HCT116 (cell line): ENCODE measurements at regions not wholly inside any gene's neighbourhood (a gene's known extent, or its start where the extent isn't known, plus 50 kb on each side); places are given as distances from the start of the nearest gene placed in this dataset.

Experiments used
- ATAC-seq: fragments of 200-7000 bp; cut with Tn5 transposase; 2 replicates; pipeline ENCODE4 v1.9.1; 2020; ENCODE audit warnings: mild to moderate bottlenecking, moderate library complexity
- BruUV-seq: library from RNA; stranded (reverse); fragments of 400-500 nt; replicated peaks from 2 replicates; lab custom pipeline; 2021; lab: Mats Ljungman, UMichigan
- CTCF ChIA-PET: fragments of 300-600 bp; sonication (Branson Sonifier 250); formaldehyde crosslinking; loops from one replicate; lab custom pipeline; 2021; ENCODE audit warnings: antibody characterized with exemption; lab: Charles Lee
- POLR2A ChIA-PET: fragments of 300-600, 350-600 bp; sonication (Branson Sonifier 250); formaldehyde crosslinking; loops from one replicate; lab custom pipeline; 2021; ENCODE audit warnings: antibody characterized with exemption; lab: Charles Lee
- RAD21 ChIA-PET, 2 experiments: fragments of 300-600 bp; sonication (Branson Sonifier 250); formaldehyde crosslinking; loops; one replicate each; lab custom pipeline; 2023; ENCODE audit warnings: low total read pairs in 2 of 2; ENCODE audit not compliant: uncharacterized antibody in 2 of 2, unreplicated experiment in 2 of 2, low non-redundant PET in 1 of 2; lab: Charles Lee
- DNase-seq: peaks from one replicate; pipeline ENCODE4 v3.0.0-alpha.2; 2010; ENCODE audit warnings: low read depth, low spot score
- H2AFZ ChIP-seq: fragments of 200-600 bp; shearing (Covaris generic), sonication (generic); 2 replicates; pipeline ENCODE4 v1.6.1; 2017; ENCODE audit warnings: low read depth, mixed run types, mixed read lengths, antibody characterized with exemption, low read length; ENCODE audit not compliant: poor library complexity, severe bottlenecking
- H3K27ac ChIP-seq: 2 replicates; pipeline ENCODE4 v1.5.1; 2012; ENCODE audit warnings: low read depth, low read length
- H3K27me3 ChIP-seq: fragments of 200-600 bp; sonication (generic); 2 replicates; pipeline ENCODE4 v1.6.1; 2016; ENCODE audit warnings: mixed run types, low read length, mixed read lengths; ENCODE audit not compliant: insufficient read depth
- H3K36me3 ChIP-seq, 2 experiments: fragments of 200-500 bp in 1 of 2; fragments of 200-600 bp in 1 of 2; sonication (Bioruptor generic) in 1 of 2; sonication (generic) in 1 of 2; 2 replicates each; pipeline versions ENCODE4 v1.5.1 to v1.6.1; 2014 to 2016; ENCODE audit warnings: low read length in 2 of 2, inconsistent platforms in 1 of 2, mixed read lengths in 1 of 2, mixed run types in 1 of 2; ENCODE audit not compliant: insufficient read depth in 2 of 2, control insufficient read depth in 1 of 2
- H3K4me1 ChIP-seq, 2 experiments: fragments of 200-600 bp in 1 of 2; sonication (generic) in 1 of 2; 2 replicates each; pipeline versions ENCODE4 v1.5.1 to v1.6.1; 2012 to 2017; ENCODE audit warnings: low read length in 2 of 2, inconsistent platforms in 1 of 2, mild to moderate bottlenecking in 1 of 2, mixed read lengths in 1 of 2, mixed run types in 1 of 2, moderate library complexity in 1 of 2; ENCODE audit not compliant: insufficient read depth in 2 of 2, control insufficient read depth in 1 of 2
- H3K4me2 ChIP-seq: fragments of 200-600 bp; sonication (generic); 2 replicates; pipeline ENCODE4 v1.6.1; 2017; ENCODE audit warnings: mixed run types, low read length, mixed read lengths
- H3K4me3 ChIP-seq, 2 experiments: fragments of 200-600 bp in 1 of 2; sonication (generic) in 1 of 2; replicated peaks in 1 of 2; 2 replicates each; pipeline ENCODE4 v1.5.1; 2011 to 2016; ENCODE audit warnings: low read length in 2 of 2, control low read depth in 1 of 2, low read depth in 1 of 2, mild to moderate bottlenecking in 1 of 2, mixed read lengths in 1 of 2, mixed run types in 1 of 2
- H3K79me2 ChIP-seq: fragments of 200-600 bp; sonication (generic); 2 replicates; pipeline ENCODE4 v1.6.1; 2017; ENCODE audit warnings: mild to moderate bottlenecking, mixed run types, low read length, moderate library complexity, mixed read lengths; ENCODE audit not compliant: insufficient read depth
- H3K9ac ChIP-seq: fragments of 200-600 bp; sonication (generic); 2 replicates; pipeline ENCODE4 v1.6.1; 2016; ENCODE audit warnings: low read length, mixed read lengths
- H3K9me2 ChIP-seq: fragments of 200-600 bp; sonication (generic), shearing (Covaris generic); 2 replicates; pipeline ENCODE4 v1.6.1; 2017; ENCODE audit warnings: mixed run types, mild to moderate bottlenecking, moderate library complexity; ENCODE audit not compliant: insufficient read depth
- H3K9me3 ChIP-seq, 2 experiments: fragments of 200-500 bp in 1 of 2; fragments of 200-600 bp in 1 of 2; sonication (Bioruptor generic) in 1 of 2; sonication (generic) in 1 of 2; 2 replicates each; pipeline ENCODE4 v1.6.1; 2014 to 2017; ENCODE audit warnings: low read length in 2 of 2, mixed read lengths in 2 of 2, inconsistent platforms in 1 of 2, low read depth in 1 of 2, mild to moderate bottlenecking in 1 of 2, mixed run types in 1 of 2, moderate library complexity in 1 of 2; ENCODE audit not compliant: control insufficient read depth in 1 of 2, insufficient read depth in 1 of 2
- H4K20me1 ChIP-seq: fragments of 200-600 bp; sonication (generic), shearing (Covaris generic); 2 replicates; pipeline ENCODE4 v1.6.1; 2017; ENCODE audit warnings: mixed run types, mild to moderate bottlenecking, moderate library complexity; ENCODE audit not compliant: insufficient read depth
- EGR1 ChIP-seq: IDR thresholded peaks from 2 replicates; pipeline ENCODE4 v1.6.1; 2012; ENCODE audit warnings: low read depth
- ELF1 ChIP-seq: IDR thresholded peaks from 2 replicates; pipeline ENCODE4 v1.6.1; 2012; ENCODE audit warnings: low read depth, borderline replicate concordance
- EZH2phosphoT487 ChIP-seq: fragments of 200-600 bp; IDR thresholded peaks from 2 replicates; pipeline ENCODE4 v1.6.1; 2018; ENCODE audit warnings: antibody characterized with exemption, borderline replicate concordance
- FOSL1 ChIP-seq: IDR thresholded peaks from 2 replicates; pipeline ENCODE4 v1.6.1; 2012; ENCODE audit warnings: low read depth
- SIN3A ChIP-seq: IDR thresholded peaks from 2 replicates; pipeline ENCODE4 v1.6.1; 2012; ENCODE audit warnings: low read depth
- ZFX ChIP-seq: fragments of 450-650 bp; IDR thresholded peaks from 2 replicates; pipeline ENCODE4 v1.6.1; 2017
- intact Hi-C: fragments of 100-400 bp; cut with micrococcal nuclease; formaldehyde crosslinking; loops from 2 replicates; pipeline ENCODE4 v1.10.0; 2022
- TF ChIP-seq, protein P1 (sequence below): IDR thresholded peaks from 2 replicates; pipeline ENCODE4 v1.6.1; 2011; ENCODE audit warnings: mild to moderate bottlenecking, low read length, moderate library complexity; ENCODE audit not compliant: insufficient replicate concordance; ENCODE audit errors: extremely low read depth

DNA sequence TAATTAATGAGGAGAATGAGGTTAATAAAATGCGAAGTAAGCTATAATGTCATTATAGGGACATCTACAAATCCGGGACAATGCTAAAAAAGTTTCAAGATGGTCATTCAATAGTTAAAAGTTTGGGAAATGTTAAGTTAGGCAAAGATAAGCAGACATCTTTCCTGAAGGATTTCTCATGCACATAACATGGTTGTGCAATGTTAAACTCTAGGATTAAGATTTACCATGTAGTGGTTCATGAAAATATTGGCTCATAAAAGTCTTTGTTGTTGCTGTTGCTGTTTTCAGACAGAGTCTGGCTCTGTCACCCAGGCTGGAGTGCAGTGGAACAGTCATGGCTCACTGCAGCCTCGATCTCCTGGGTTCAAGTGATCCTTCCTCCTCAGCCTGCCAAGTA is 751.5 kb upstream of the CCDC179 start:
- intact Hi-C loops, result loop anchor here (5.0 kb wide), 1 partner anchor 706 kb away; no protein-coding TSS in a partner anchor
- TF ChIP-seq ELF1 (no peak), SIN3A (no peak), EZH2phosphoT487 (no peak), FOSL1 (no peak), ZFX (no peak), EGR1 (no peak)
- TF ChIP-seq, protein P1, sequence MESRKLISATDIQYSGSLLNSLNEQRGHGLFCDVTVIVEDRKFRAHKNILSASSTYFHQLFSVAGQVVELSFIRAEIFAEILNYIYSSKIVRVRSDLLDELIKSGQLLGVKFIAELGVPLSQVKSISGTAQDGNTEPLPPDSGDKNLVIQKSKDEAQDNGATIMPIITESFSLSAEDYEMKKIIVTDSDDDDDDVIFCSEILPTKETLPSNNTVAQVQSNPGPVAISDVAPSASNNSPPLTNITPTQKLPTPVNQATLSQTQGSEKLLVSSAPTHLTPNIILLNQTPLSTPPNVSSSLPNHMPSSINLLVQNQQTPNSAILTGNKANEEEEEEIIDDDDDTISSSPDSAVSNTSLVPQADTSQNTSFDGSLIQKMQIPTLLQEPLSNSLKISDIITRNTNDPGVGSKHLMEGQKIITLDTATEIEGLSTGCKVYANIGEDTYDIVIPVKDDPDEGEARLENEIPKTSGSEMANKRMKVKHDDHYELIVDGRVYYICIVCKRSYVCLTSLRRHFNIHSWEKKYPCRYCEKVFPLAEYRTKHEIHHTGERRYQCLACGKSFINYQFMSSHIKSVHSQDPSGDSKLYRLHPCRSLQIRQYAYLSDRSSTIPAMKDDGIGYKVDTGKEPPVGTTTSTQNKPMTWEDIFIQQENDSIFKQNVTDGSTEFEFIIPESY, result no peak
- TF ChIP-seq, all 23 proteins: peak for 0

DNA sequence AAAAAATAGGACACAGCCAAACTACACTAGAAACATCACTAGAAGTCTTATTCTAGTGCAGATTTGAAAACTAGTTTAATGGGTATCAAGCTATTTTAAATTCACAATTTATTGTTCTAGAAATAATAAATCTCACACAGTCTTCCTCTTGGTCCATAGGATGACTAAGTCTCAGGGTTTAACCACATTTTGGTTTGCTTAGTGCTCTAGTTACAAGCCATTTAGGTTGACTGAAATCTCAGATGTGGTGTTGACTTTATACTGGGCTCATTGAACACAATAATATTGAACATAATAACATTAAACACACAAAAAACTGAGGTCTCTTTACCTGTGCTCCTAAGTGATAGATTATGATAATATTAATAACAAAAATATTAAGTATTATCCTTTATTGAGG is 760.3 kb upstream of the CCDC179 start:
- DNase-seq (no peak), ATAC-seq (no peak)
- Histone ChIP-seq H3K27ac (no peak overlapping the region), H3K9me2 (no peaks in the 10 kb centered on the region), H3K79me2 (no peaks in the 10 kb centered on the region), H3K9me3 (peaks cover 7 to 14% of the 10 kb centered on the region in 2 experiments; a peak in 3 of 4 replicates), H3K4me1 (no peaks in the 10 kb centered on the region), H3K4me2 (no peak overlapping the region), H2AFZ (no peak overlapping the region), H3K36me3 (no peaks in the 10 kb centered on the region), H3K27me3 (no peaks in the 10 kb centered on the region), H4K20me1 (no peaks in the 10 kb centered on the region), H3K4me3 (no peak overlapping the region), H3K9ac (no peak overlapping the region)
- intact Hi-C loops, result no loop called here
- RAD21 ChIA-PET, result no interaction called here
- BruUV-seq, result no TSS peak
- CTCF ChIA-PET, result no interaction called here
- TF ChIP-seq, protein P1, result no peak
- TF ChIP-seq SIN3A (no peak), EZH2phosphoT487 (no peak)
- POLR2A ChIA-PET, result no interaction called here

More for the DNA sequence above, 751.5 kb upstream of the CCDC179 start:
- H3K27me3 ChIP-seq, result no peaks in the 10 kb centered on the region
- H3K9ac ChIP-seq, result no peak overlapping the region
- DNase-seq (no peak), ATAC-seq (no peak)
- no peaks in the 10 kb centered on the region for H3K4me1 ChIP-seq
- H3K9me2 ChIP-seq, result no peaks in the 10 kb centered on the region
- H3K9me3 ChIP-seq, result peaks cover 5 to 25% of the 10 kb centered on the region in 2 experiments; a peak in 2 of 4 replicates
- ChIA-PET POLR2A (no interaction called here), CTCF (no interaction called here), RAD21 (no interaction called here)
- H3K4me2 ChIP-seq, result no peak overlapping the region
- BruUV-seq, result no TSS peak
- no peak overlapping the region for H3K27ac ChIP-seq
- no peaks in the 10 kb centered on the region for H3K36me3 ChIP-seq
- H3K4me3 ChIP-seq, result no peak overlapping the region
- no peaks in the 10 kb centered on the region for H3K79me2 ChIP-seq
- H2AFZ ChIP-seq, result no peak overlapping the region
- no peaks in the 10 kb centered on the region for H4K20me1 ChIP-seq
